ENCODE measurements at regions not wholly inside any gene's neighbourhood (a gene's known extent, or its start where the extent isn't known, plus 50 kb on each side); places are given as distances from the start of the nearest gene placed in this dataset.

GRCh38 chr18:41881285-41881684 is 73.7 kb upstream of the PIK3C3 start:
- no peak overlapping the region for H3K4me3 ChIP-seq
- TF ChIP-seq EP300 (IDR thresholded peaks at IDR 0.05; ENCODE audit: low read depth) = no peak
- no peak for TF ChIP-seq POLR2A (IDR thresholded peaks at IDR 0.05)
- no peak for TF ChIP-seq CTCF (IDR thresholded peaks at IDR 0.05)
- no peaks in the 10 kb centered on the region for H3K9me3 ChIP-seq
- in situ Hi-C loops (cut with MboI; ENCODE audit: low pct_ligation_motif_present in 1 of 4, low pct_unique_long_range_greater_than_20kb in 1 of 4, low sequenced_read_pairs in 3 of 4) (no loop called here), intact Hi-C loops (cut with DNase I; ENCODE audit: low total_unique reads) (no loop called here)
- DNase-seq = no peak
- 82 to 90% methylated on average over 2 to 3 of the region's 3 CpGs for WGBS, 2 donors (ENCODE audit: low coverage in 1 of 2)
- H3K4me1 ChIP-seq = no peaks in the 10 kb centered on the region
- H3K36me3 ChIP-seq = no peaks in the 10 kb centered on the region
- no peak overlapping the region for H3K27ac ChIP-seq
- no peaks in the 10 kb centered on the region for H3K27me3 ChIP-seq

GRCh38 chr18:41879256-41879655 is 75.8 kb upstream of the PIK3C3 start:
- Histone ChIP-seq H3K27ac (no peak overlapping the region), H3K27me3 (no peaks in the 10 kb centered on the region), H3K4me3 (no peak overlapping the region), H3K9me3 (no peaks in the 10 kb centered on the region), H3K4me1 (no peaks in the 10 kb centered on the region), H3K36me3 (no peaks in the 10 kb centered on the region)
- WGBS, 2 donors (ENCODE audit: low coverage in 1 of 2) = 66 to 70% methylated on average over 3 of the region's 3 CpGs
- in situ Hi-C loops (cut with MboI; ENCODE audit: low pct_ligation_motif_present in 1 of 4, low pct_unique_long_range_greater_than_20kb in 1 of 4, low sequenced_read_pairs in 3 of 4) (loop anchor here in 1 of 4 donors (10.0 kb wide), 1 partner anchor 56 kb away; no protein-coding TSS in a partner anchor), intact Hi-C loops (cut with DNase I; ENCODE audit: low total_unique reads) (no loop called here)
- DNase-seq = no peak
- TF ChIP-seq EP300 (IDR thresholded peaks at IDR 0.05; ENCODE audit: low read depth) = no peak
- TF ChIP-seq POLR2AphosphoS5 (IDR thresholded peaks at IDR 0.05) = no peak
- no peak for TF ChIP-seq CTCF (IDR thresholded peaks at IDR 0.05)
- TF ChIP-seq POLR2A (IDR thresholded peaks at IDR 0.05) = no peak

- WGBS, 2 donors (ENCODE audit: low coverage in 1 of 2) = 77 to 87% methylated on average over 2 to 3 of the region's 3 CpGs
- Histone ChIP-seq H3K4me1 (no peaks in the 10 kb centered on the region), H3K27me3 (no peaks in the 10 kb centered on the region), H3K9me3 (no peaks in the 10 kb centered on the region), H3K36me3 (no peaks in the 10 kb centered on the region), H3K4me3 (no peak overlapping the region), H3K27ac (no peak overlapping the region)
- TF ChIP-seq CTCF (IDR thresholded peaks at IDR 0.05) (no peak), POLR2AphosphoS5 (IDR thresholded peaks at IDR 0.05) (no peak), POLR2A (IDR thresholded peaks at IDR 0.05) (no peak), EP300 (IDR thresholded peaks at IDR 0.05; ENCODE audit: low read depth) (no peak)
- intact Hi-C loops (cut with DNase I; ENCODE audit: low total_unique reads) = no loop called here
- no peak for DNase-seq
- in situ Hi-C loops (cut with MboI; ENCODE audit: low pct_ligation_motif_present in 1 of 4, low pct_unique_long_range_greater_than_20kb in 1 of 4, low sequenced_read_pairs in 3 of 4) = loop anchor here in 1 of 4 donors (10.0 kb wide), 1 partner anchor 60 kb away; no protein-coding TSS in a partner anchor
These were observed 79.8 kb upstream of the PIK3C3 start for GRCh38 chr18:41875094-41875780.

- intact Hi-C loops (cut with DNase I; ENCODE audit: low total_unique reads) (no loop called here), in situ Hi-C loops (cut with MboI; ENCODE audit: low pct_ligation_motif_present in 1 of 4, low pct_unique_long_range_greater_than_20kb in 1 of 4, low sequenced_read_pairs in 3 of 4) (loop anchor here in 1 of 4 donors (10.0 kb wide), 1 partner anchor 61 kb away; no protein-coding TSS in a partner anchor)
- Histone ChIP-seq H3K36me3 (no peaks in the 10 kb centered on the region), H3K4me1 (no peaks in the 10 kb centered on the region), H3K27ac (no peak overlapping the region), H3K4me3 (no peak overlapping the region), H3K9me3 (no peaks in the 10 kb centered on the region), H3K27me3 (no peaks in the 10 kb centered on the region)
- DNase-seq = no peak
- TF ChIP-seq CTCF (IDR thresholded peaks at IDR 0.05) = no peak
- no peak for TF ChIP-seq POLR2A (IDR thresholded peaks at IDR 0.05)
- TF ChIP-seq EP300 (IDR thresholded peaks at IDR 0.05; ENCODE audit: low read depth) = no peak
- no peak for TF ChIP-seq POLR2AphosphoS5 (IDR thresholded peaks at IDR 0.05)
These were observed 81.3 kb upstream of the PIK3C3 start for GRCh38 chr18:41873730-41874129.
